ENCODE measurements at regions not wholly inside any gene's neighbourhood (a gene's known extent, or its start where the extent isn't known, plus 50 kb on each side); places are given as distances from the start of the nearest gene placed in this dataset.

GRCh38 chr13:85333506-85334020 is 465.7 kb downstream of the SLITRK6 start:
- no peaks in the 10 kb centered on the region for H3K36me3 ChIP-seq (ENCODE audit: control insufficient read depth, low read length)
- no peak overlapping the region for H3K27ac ChIP-seq (ENCODE audit: low read depth, low read length)
- no peaks in the 10 kb centered on the region for H3K79me2 ChIP-seq (ENCODE audit: control insufficient read depth, low read length)
- H3K4me1 ChIP-seq (ENCODE audit: control insufficient read depth, low read length): no peaks in the 10 kb centered on the region
- H3K9me3 ChIP-seq (ENCODE audit: control insufficient read depth, insufficient read depth, low read length): no peaks in the 10 kb centered on the region
- no peak overlapping the region for H3K4me2 ChIP-seq (ENCODE audit: low read length)
- H4K20me1 ChIP-seq (ENCODE audit: control insufficient read depth, insufficient read depth, low read depth, low read length): no peaks in the 10 kb centered on the region
- H3F3A ChIP-seq (ENCODE audit: control insufficient read depth, insufficient read depth): no peaks in the 10 kb centered on the region
- no peak for TF ChIP-seq CTCF (IDR thresholded peaks at IDR 0.05; ENCODE audit: low read depth, low read length, poor library complexity, severe bottlenecking)
- TF ChIP-seq EZH2phosphoT487 (IDR thresholded peaks at IDR 0.05; ENCODE audit: borderline replicate concordance, low read length): no peak
- no peaks in the 10 kb centered on the region for H3K27me3 ChIP-seq (ENCODE audit: control insufficient read depth, low read length)
- no peak overlapping the region for H3K4me3 ChIP-seq (ENCODE audit: low read length)
- H3K9me2 ChIP-seq (replicated peaks; ENCODE audit: control insufficient read depth, low read length): no peaks in the 10 kb centered on the region

DNA sequence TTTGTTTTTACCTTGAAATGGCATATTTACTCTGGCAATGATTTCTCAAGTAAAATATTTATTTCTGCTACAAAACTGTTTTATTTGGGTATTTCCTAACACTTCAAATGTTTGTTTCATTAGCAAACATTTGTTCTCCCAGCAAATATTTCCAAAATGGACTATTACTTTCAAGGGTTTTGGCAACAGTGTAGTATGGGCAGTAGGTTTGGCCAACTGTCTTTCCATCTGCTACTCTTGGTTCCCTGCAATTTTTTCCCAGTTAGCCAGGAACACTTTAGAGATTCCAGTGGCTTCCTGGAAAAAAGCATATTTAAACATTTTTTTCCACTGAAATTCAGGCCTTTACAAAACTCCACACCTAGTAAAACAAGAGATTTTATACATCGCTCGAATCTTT is 466.6 kb downstream of the SLITRK6 start:
- Histone ChIP-seq H3K4me2 (ENCODE audit: low read length) (no peak overlapping the region), H3K9me2 (replicated peaks; ENCODE audit: control insufficient read depth, low read length) (no peaks in the 10 kb centered on the region), H3K27ac (ENCODE audit: low read depth, low read length) (no peak overlapping the region), H4K20me1 (ENCODE audit: control insufficient read depth, insufficient read depth, low read depth, low read length) (no peaks in the 10 kb centered on the region), H3K79me2 (ENCODE audit: control insufficient read depth, low read length) (no peaks in the 10 kb centered on the region), H3K4me1 (ENCODE audit: control insufficient read depth, low read length) (no peaks in the 10 kb centered on the region), H3K9me3 (ENCODE audit: control insufficient read depth, insufficient read depth, low read length) (no peaks in the 10 kb centered on the region), H3K36me3 (ENCODE audit: control insufficient read depth, low read length) (no peaks in the 10 kb centered on the region), H3K27me3 (ENCODE audit: control insufficient read depth, low read length) (no peaks in the 10 kb centered on the region), H3F3A (ENCODE audit: control insufficient read depth, insufficient read depth) (no peaks in the 10 kb centered on the region), H3K4me3 (ENCODE audit: low read length) (no peak overlapping the region)
- TF ChIP-seq CTCF (IDR thresholded peaks at IDR 0.05; ENCODE audit: low read depth, low read length, poor library complexity, severe bottlenecking): no peak

GRCh38 chr13:85321734-85322133 is 477.5 kb downstream of the SLITRK6 start:
- no peaks in the 10 kb centered on the region for H3K79me2 ChIP-seq (ENCODE audit: control insufficient read depth, low read length)

More at GRCh38 chr13:85321734-85322133, 477.5 kb downstream of the SLITRK6 start:
- Histone ChIP-seq H3F3A (ENCODE audit: control insufficient read depth, insufficient read depth) (no peaks in the 10 kb centered on the region), H3K9me2 (replicated peaks; ENCODE audit: control insufficient read depth, low read length) (no peaks in the 10 kb centered on the region), H3K27me3 (ENCODE audit: control insufficient read depth, low read length) (no peaks in the 10 kb centered on the region), H3K27ac (ENCODE audit: low read depth, low read length) (no peak overlapping the region), H3K36me3 (ENCODE audit: control insufficient read depth, low read length) (no peaks in the 10 kb centered on the region), H4K20me1 (ENCODE audit: control insufficient read depth, insufficient read depth, low read depth, low read length) (no peaks in the 10 kb centered on the region), H3K4me2 (ENCODE audit: low read length) (no peak overlapping the region), H3K4me3 (ENCODE audit: low read length) (no peak overlapping the region), H3K4me1 (ENCODE audit: control insufficient read depth, low read length) (no peaks in the 10 kb centered on the region), H3K9me3 (ENCODE audit: control insufficient read depth, insufficient read depth, low read length) (no peaks in the 10 kb centered on the region)
- TF ChIP-seq EZH2phosphoT487 (IDR thresholded peaks at IDR 0.05; ENCODE audit: borderline replicate concordance, low read length) (no peak), CTCF (IDR thresholded peaks at IDR 0.05; ENCODE audit: low read depth, low read length, poor library complexity, severe bottlenecking) (no peak)

All from DOHH2 (cell line).